Activated naive CD4-positive, alpha-beta T cell treated with anti-CD3 and anti-CD28 coated beads, Interleukin-2, amount 50 U/mL, for 24 hours (primary cell): ENCODE measurements at regions not wholly inside any gene's neighbourhood (a gene's known extent, or its start where the extent isn't known, plus 50 kb on each side); places are given as distances from the start of the nearest gene placed in this dataset.
"Not testable (repeated sequence)": the region's sequence is repeated elsewhere in the genome, so short reads cannot be mapped to it uniquely, and the experiment has no call there.

Source experiments
- H3K27ac Mint-ChIP-seq: one replicate; pipeline ENCODE4 v1.8.0; 2021; ENCODE audit warnings: mild to moderate bottlenecking, mixed read lengths
- H3K27me3 Mint-ChIP-seq: one replicate; pipeline ENCODE4 v1.8.0; 2021; ENCODE audit warnings: mixed read lengths
- H3K36me3 Mint-ChIP-seq: one replicate; pipeline ENCODE4 v1.8.0; 2021; ENCODE audit warnings: mixed read lengths
- H3K4me1 Mint-ChIP-seq: one replicate; pipeline ENCODE4 v1.8.0; 2021; ENCODE audit warnings: mixed read lengths
- H3K4me3 Mint-ChIP-seq: one replicate; pipeline ENCODE4 v1.8.0; 2021; ENCODE audit warnings: mild to moderate bottlenecking, mixed read lengths
- H3K9me3 Mint-ChIP-seq: one replicate; pipeline ENCODE4 v1.8.0; 2021; ENCODE audit warnings: mixed read lengths

DNA sequence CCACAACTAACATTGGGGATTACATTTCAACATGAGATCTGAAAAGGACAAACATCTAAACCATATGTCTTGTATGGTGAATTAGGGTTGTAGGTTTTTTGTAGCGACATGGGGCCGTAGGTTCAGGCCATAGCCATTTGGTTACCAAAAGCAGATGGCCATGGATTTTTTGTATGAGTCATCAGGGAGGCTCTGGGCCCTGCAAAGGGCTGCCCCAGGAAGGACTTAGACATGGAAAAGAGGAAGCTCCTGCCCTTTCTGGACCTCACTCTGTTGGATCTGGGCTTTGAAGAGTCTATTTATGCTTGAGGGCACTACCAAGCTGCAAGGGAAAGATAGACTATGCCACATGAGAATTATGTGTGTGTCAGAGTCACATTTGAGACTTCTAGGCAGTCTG lies 89.3 kb upstream of the DHRS4 start:
- Mint-ChIP-seq H3K9me3 (no peaks in the 10 kb centered on the region), H3K4me3 (no peak overlapping the region)

DNA sequence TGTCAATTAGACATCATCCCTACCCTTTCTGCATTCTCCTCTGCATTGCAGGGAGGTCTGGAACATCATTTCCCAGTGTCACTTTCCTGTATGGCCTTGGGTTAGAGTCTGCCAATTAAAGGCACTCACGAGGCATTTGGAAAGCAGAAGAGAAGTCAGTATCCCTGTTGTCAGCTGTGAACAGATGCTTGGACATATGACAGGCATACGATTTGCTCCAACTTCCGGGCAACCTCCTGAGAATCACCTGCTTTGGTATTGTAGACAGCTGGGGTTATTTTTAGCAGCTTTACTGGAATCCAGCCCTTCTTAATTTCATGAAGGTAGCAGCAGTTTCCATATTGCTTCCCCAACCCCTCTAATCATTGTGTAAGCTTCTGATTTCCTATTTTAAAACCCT lies 88.7 kb upstream of the DHRS4 start:
- H3K9me3 Mint-ChIP-seq, result no peaks in the 10 kb centered on the region
- H3K4me1 Mint-ChIP-seq, result no peaks in the 10 kb centered on the region
- H3K36me3 Mint-ChIP-seq, result no peaks in the 10 kb centered on the region
- no peak overlapping the region for H3K4me3 Mint-ChIP-seq
- H3K27me3 Mint-ChIP-seq, result peaks cover 19% of the 10 kb centered on the region
- no peak overlapping the region for H3K27ac Mint-ChIP-seq

More for the DNA sequence above, 89.3 kb upstream of the DHRS4 start:
- Mint-ChIP-seq H3K36me3 (no peaks in the 10 kb centered on the region), H3K27ac (no peak overlapping the region), H3K4me1 (no peaks in the 10 kb centered on the region), H3K27me3 (peaks cover 16% of the 10 kb centered on the region)

- Mint-ChIP-seq H3K36me3 (no peaks in the 10 kb centered on the region), H3K27ac (no peak overlapping the region), H3K9me3 (no peaks in the 10 kb centered on the region), H3K4me3 (no peak overlapping the region), H3K4me1 (no peaks in the 10 kb centered on the region), H3K27me3 (peaks cover 20% of the 10 kb centered on the region)
Observed at GRCh38 chr14:23865502-23865901, 88.1 kb upstream of the DHRS4 start.

GRCh38 chr14:23866269-23866668 lies 87.3 kb upstream of the DHRS4 start:
- no peaks in the 10 kb centered on the region for H3K36me3 Mint-ChIP-seq
- no peak overlapping the region for H3K27ac Mint-ChIP-seq
- H3K4me1 Mint-ChIP-seq, result no peaks in the 10 kb centered on the region
- H3K9me3 Mint-ChIP-seq, result no peaks in the 10 kb centered on the region
- peaks cover 23% of the 10 kb centered on the region for H3K27me3 Mint-ChIP-seq
- no peak overlapping the region for H3K4me3 Mint-ChIP-seq

DNA sequence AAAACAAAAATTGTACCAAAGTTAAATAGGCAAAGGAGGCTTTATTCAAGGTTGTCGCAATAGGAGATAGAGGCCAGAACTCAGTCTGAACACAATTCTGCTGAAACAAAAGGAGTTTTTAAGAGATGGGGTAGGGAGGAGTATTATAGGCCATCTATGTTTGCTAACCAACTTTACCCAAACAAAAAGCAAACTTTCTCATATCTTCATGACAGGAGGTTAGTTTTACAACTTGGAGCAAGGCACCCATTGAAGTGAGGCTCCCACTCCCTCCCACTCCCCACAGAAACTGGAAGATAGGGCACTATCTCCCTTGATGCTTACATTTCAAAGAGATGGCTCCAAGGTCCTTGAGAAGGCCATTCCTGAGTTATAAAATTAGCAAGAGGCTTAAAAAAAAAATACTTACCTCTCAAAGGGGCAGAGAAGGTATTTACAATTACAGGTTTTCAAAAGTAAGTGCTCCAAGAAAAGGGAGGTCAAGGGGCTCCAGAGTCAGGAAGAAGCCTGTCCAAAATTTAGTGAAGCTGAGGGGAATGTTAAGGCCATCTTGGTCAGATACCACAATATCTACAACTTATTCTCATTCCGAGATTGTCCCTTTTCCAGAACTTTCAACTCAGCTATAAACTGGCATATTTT lies 84.4 kb upstream of the DHRS4 start:
- no peak overlapping the region for H3K4me3 Mint-ChIP-seq
- no peaks in the 10 kb centered on the region for H3K4me1 Mint-ChIP-seq
- H3K27ac Mint-ChIP-seq, result no peak overlapping the region
- H3K27me3 Mint-ChIP-seq, result peaks cover 23% of the 10 kb centered on the region
- H3K9me3 Mint-ChIP-seq, result no peaks in the 10 kb centered on the region
- H3K36me3 Mint-ChIP-seq, result no peaks in the 10 kb centered on the region

DNA sequence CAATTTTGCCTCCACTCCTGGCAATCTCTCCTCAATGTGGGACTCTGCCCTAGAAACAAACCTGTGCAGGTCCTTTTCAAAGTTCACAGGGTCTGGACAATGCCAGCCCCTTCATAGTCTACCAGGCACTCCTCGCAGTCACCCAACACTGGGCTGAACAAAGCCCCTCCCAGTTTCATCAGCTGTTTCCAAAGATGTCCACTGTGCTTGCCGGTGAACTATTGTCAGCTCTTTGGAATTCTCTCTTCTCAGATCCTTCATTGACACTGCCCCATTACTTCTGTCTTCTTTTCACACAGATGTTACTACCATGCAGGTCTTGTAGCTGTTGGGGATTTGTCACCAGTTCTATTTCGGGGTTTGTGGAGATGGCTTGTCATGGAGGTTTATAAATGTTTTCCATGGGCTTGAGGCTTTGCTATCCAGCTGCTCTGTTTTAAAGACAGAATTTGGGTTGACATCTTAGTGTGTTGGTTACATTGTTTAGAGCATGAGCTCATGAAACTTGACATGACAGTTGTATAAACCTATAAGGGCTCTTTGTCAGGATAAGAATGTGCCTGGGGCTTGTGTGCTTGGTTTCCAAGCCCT lies 77.3 kb upstream of the DHRS4 start:
- Mint-ChIP-seq H3K36me3 (no peaks in the 10 kb centered on the region), H3K9me3 (no peaks in the 10 kb centered on the region), H3K27ac (no peak overlapping the region), H3K27me3 (peaks cover 7% of the 10 kb centered on the region), H3K4me1 (no peaks in the 10 kb centered on the region), H3K4me3 (no peak overlapping the region)

DNA sequence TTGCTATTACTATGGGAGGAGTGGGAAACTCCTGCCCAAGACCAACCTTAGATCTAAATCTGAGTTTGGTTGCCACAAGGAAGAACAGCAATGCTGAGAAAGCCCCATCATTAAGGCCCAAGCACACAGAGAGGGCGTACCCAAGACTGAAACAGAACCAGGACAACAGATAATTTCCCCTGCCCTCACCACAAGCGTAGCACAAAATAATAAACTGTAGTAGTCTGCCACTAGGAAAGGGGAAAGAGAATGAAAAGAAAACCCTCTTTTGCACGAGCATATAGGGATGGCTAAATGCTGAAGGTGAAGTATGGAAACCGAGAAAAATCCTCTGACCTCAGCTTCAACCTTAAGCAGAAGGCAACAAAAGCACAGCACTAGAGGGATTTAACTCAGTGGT lies 76.5 kb upstream of the DHRS4 start:
- Mint-ChIP-seq H3K27ac (no peak overlapping the region), H3K27me3 (peaks cover 7% of the 10 kb centered on the region), H3K4me1 (no peaks in the 10 kb centered on the region), H3K4me3 (no peak overlapping the region), H3K9me3 (no peaks in the 10 kb centered on the region), H3K36me3 (no peaks in the 10 kb centered on the region)

- Mint-ChIP-seq H3K4me1 (no peaks in the 10 kb centered on the region), H3K27ac (peak overlapping the region; percentile 8), H3K4me3 (no peak overlapping the region), H3K36me3 (no peaks in the 10 kb centered on the region), H3K9me3 (no peaks in the 10 kb centered on the region), H3K27me3 (peaks cover 7% of the 10 kb centered on the region)
Observed at GRCh38 chr14:23877538-23878180, 75.9 kb upstream of the DHRS4 start.

GRCh38 chr14:23881282-23881681 lies 72.3 kb upstream of the DHRS4 start:
- no peaks in the 10 kb centered on the region for H3K9me3 Mint-ChIP-seq
- peaks cover 8% of the 10 kb centered on the region for H3K27me3 Mint-ChIP-seq
- H3K27ac Mint-ChIP-seq, result no peak overlapping the region
- no peaks in the 10 kb centered on the region for H3K36me3 Mint-ChIP-seq
- no peak overlapping the region for H3K4me3 Mint-ChIP-seq
- H3K4me1 Mint-ChIP-seq, result no peaks in the 10 kb centered on the region

DNA sequence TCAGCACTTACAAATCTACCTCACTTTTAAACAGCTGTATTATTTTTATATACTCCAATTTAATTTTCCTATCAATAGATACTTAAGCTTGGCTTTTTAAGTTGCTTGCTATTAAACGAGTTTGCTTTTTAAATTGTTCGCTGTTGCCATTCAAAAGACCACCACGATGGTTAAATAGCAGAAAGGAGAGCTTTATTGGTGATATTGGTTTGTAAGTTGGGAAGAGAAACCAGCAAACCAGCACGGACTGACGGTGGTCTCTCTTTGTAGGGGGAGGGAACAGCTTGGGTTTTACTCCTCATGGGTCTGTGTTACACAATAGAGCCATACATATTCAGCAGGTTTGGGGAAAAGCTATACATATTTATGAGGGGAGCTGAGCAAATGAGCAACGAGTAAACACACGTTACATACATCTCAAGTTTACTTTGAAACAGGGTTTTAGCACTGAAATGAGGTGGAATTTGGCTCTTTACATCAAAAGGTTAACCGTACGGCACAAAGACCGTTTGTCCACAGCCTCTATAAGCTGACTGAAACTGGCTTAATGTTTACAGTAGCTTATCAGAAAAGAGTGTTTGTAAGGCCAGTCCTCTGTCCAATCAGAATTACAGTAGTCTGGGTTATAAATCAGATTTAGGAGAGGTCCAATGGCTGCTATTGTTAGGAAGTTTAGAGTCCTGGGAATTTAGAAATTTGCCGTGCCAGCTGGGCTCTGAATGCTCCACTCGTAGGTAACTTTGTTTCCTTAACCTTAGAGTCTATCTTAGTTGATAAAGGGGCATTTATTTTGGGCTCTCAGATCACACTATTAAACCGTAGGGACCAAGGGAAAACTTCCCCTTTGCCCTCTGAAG lies 69.7 kb upstream of the DHRS4 start:
- H3K9me3 Mint-ChIP-seq, result peaks cover 5% of the 10 kb centered on the region
- no peaks in the 10 kb centered on the region for H3K36me3 Mint-ChIP-seq
- no peak overlapping the region for H3K4me3 Mint-ChIP-seq
- H3K27me3 Mint-ChIP-seq, result peaks cover 16% of the 10 kb centered on the region
- no peaks in the 10 kb centered on the region for H3K4me1 Mint-ChIP-seq
- no peak overlapping the region for H3K27ac Mint-ChIP-seq

- Mint-ChIP-seq H3K9me3 (peaks cover 5% of the 10 kb centered on the region), H3K27me3 (peaks cover 19% of the 10 kb centered on the region), H3K4me3 (no peak overlapping the region), H3K36me3 (no peaks in the 10 kb centered on the region), H3K4me1 (no peaks in the 10 kb centered on the region), H3K27ac (no peak overlapping the region)
Observed at GRCh38 chr14:23884541-23884904, 69.0 kb upstream of the DHRS4 start.

DNA sequence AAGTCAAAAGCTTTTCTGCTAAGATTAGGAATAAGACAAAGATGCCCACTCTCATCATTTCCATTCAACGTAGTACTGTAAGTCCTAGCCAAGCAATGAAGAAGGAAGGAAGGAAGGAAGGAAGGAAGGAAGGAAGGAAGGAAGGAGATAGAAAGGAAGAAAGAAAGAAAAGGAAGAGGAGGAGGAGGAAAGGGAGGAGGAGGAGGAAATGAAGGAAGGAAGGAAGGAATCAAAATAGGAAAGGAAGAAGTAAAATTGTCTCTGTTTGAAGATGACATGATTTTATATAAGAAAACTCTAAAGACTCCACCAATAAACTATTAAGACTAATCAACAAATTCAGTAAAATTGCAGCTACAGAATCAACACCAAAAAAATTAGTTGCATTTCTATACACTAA lies 66.0 kb upstream of the DHRS4 start:
- Mint-ChIP-seq H3K27ac (no peak overlapping the region), H3K4me3 (no peak overlapping the region), H3K9me3 (peaks cover 5% of the 10 kb centered on the region), H3K4me1 (no peaks in the 10 kb centered on the region), H3K36me3 (no peaks in the 10 kb centered on the region), H3K27me3 (peaks cover 19% of the 10 kb centered on the region)

- not testable (repeated sequence) for H3K27ac Mint-ChIP-seq, H3K9me3 Mint-ChIP-seq, H3K4me3 Mint-ChIP-seq, H3K4me1 Mint-ChIP-seq, H3K36me3 Mint-ChIP-seq
- peaks cover 14% of the 10 kb centered on the region for H3K27me3 Mint-ChIP-seq
Observed at GRCh38 chr14:23891717-23892116, 61.9 kb upstream of the DHRS4 start.

DNA sequence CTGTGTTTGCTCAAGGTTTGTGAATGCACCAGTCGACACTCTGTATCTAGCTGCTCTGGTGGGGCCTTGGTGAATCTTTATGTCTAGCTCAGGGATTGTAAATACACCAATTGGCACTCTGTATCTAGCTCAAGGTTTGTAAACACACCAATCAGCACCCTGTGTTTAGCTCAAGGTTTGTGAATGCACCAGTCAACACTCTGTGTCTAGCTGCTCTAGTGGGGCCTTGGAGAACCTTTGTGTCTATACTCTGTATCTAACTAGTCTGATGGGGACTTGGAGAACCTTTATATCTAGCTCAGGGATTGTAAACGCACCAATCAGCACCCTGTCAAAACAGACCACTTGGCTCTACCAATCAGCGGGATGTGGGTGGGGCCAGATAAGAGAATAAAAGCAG lies 61.3 kb upstream of the DHRS4 start:
- not testable (repeated sequence) for H3K4me3 Mint-ChIP-seq, H3K27ac Mint-ChIP-seq, H3K36me3 Mint-ChIP-seq, H3K4me1 Mint-ChIP-seq, H3K27me3 Mint-ChIP-seq, H3K9me3 Mint-ChIP-seq

DNA sequence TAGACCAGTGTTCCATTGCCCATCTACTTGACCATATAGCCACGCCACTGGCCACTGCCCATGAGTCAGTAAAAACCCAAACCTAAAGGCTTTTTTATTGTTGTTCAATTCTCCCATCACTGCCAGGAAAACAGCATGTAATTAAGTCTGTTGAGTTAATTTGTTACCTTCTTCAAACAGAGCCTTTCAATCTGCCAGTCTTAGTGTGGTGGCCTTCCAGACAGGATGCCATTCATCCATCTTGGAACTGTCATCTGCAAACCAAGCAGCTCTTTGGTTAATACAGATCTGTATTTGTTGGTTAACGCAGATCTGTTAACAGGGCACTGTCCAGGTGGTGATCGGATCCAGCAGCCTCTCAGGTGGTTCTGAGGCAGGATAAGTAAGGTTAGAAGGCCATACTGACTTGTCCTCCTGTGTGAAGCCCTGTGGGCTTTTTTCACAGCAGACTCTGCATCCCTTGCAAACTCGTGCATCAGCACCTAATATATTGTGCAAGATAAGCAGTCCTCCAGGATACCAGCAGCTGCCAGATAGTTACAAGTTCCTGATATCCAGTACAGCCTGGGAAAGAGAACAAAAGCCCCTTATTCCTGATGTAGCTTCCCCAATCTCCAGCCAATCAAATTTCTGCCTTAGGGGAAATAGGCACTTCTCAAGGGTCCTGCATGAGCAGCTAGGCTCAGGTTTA lies 59.1 kb upstream of the DHRS4 start:
- Mint-ChIP-seq H3K4me3 (no peak overlapping the region), H3K27ac (no peak overlapping the region), H3K27me3 (no peaks in the 10 kb centered on the region), H3K4me1 (no peaks in the 10 kb centered on the region), H3K9me3 (no peaks in the 10 kb centered on the region), H3K36me3 (no peaks in the 10 kb centered on the region)
